Heart left ventricle (tissue), 13 donors: ENCODE measurements at regions not wholly inside any gene's neighbourhood (a gene's known extent, or its start where the extent isn't known, plus 50 kb on each side); places are given as distances from the start of the nearest gene placed in this dataset.

Experiments used
- CTCF ChIP-seq, 12 donors: fragments of 200-600 bp; sonication (generic) in 4 of 12; IDR thresholded peaks; one replicate each; pipeline versions ENCODE4 v1.5.0 to v1.8.0; 2018 to 2022; ENCODE audit warnings: antibody characterized with exemption in 12 of 12, mild to moderate bottlenecking in 5 of 12
- POLR2A ChIP-seq, 2 donors: fragments of 450-650 bp; IDR thresholded peaks; one replicate each; pipeline ENCODE4 v1.6.1; 2017; ENCODE audit warnings: antibody characterized with exemption in 2 of 2, mild to moderate bottlenecking in 2 of 2, moderate library complexity in 2 of 2
- donor health status: ischemic (EF 13 %, LVEDD 7.1; RV severe dilation, severe dysfunction).
- donor health status: DM: no; HTN: yes; CAD: no.
- donor health status: DM: no; HTN: no; CAD: no.
- donor health status: ischemic (EF 25% LVEDD 6.9; RV normal size, moderate dysfunction).
- donor health status: ischemic (EF 25% LVEDD 5.7; RV mildly dilated, moderate dysfunction).
- donor health status: ischemic (EF 35%, LVEDD 5.7; RV mildly dilated, moderate dysfunction).
- donor health status: nonischemic (EF 11% LVEDD 7.7; RV severe dilation, severe dysfunction).
- donor health status: DM: yes; HTN: yes; CAD: no.
- donor health status: PGD.
- donor health status: ischemic (EF 29% LVEDD 5.4; RV normal size, mild dysfunction).
- donor health status: nonischemic (EF 23%, LVEDD 6.1; RV moderate dilation, normal function).

DNA sequence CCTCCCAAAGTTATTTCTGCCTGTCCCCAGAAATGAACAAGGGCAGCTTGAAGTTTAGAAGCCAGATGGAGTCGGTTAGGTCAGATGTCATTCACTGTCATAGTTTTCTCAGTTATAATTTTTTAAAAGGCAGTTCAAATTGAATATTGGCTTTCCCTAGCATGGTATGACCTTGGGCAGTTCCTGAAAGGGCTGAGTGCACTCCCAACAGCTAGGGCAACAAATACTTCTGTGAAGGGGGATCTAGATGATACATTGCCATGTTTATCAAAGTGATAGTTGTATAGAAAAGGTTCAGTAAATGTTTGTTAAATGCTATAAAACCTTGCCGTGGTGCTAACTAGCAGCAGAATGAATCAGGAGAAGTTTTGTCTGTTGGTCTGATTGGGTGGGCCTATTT, 938.1 kb upstream of the GRIA3 start:
- no peak for TF ChIP-seq POLR2A (IDR thresholded peaks at IDR 0.05)
- no peak for TF ChIP-seq CTCF (IDR thresholded peaks at IDR 0.05)
